ENCODE measurements at regions not wholly inside any gene's neighbourhood (a gene's known extent, or its start where the extent isn't known, plus 50 kb on each side); places are given as distances from the start of the nearest gene placed in this dataset.

GRCh38 chr14:55782166-55782565 lies 202.2 kb downstream of the KTN1 start:
- TF ChIP-seq NANOG (IDR thresholded peaks at IDR 0.05; ENCODE audit: borderline replicate concordance), result no peak
- TF ChIP-seq CTCF (conservative IDR thresholded peaks at IDR 0.05; ENCODE audit: low read depth in 2 of 2), result no peak
- no peak for TF ChIP-seq POLR2AphosphoS5 (IDR thresholded peaks at IDR 0.05; ENCODE audit: low read depth)
- TF ChIP-seq STAT1 (IDR thresholded peaks at IDR 0.05; ENCODE audit: unreplicated experiment), result no peak
- no peak for TF ChIP-seq JUNB (IDR thresholded peaks at IDR 0.05; ENCODE audit: unreplicated experiment)
- TF ChIP-seq CREB1 (CRISPR knock-in tag; IDR thresholded peaks at IDR 0.05; ENCODE audit: low read depth), result no peak
- TF ChIP-seq EZH2phosphoT487 (IDR thresholded peaks at IDR 0.05; ENCODE audit: unreplicated experiment), result no peak
- TF ChIP-seq, protein P1, sequence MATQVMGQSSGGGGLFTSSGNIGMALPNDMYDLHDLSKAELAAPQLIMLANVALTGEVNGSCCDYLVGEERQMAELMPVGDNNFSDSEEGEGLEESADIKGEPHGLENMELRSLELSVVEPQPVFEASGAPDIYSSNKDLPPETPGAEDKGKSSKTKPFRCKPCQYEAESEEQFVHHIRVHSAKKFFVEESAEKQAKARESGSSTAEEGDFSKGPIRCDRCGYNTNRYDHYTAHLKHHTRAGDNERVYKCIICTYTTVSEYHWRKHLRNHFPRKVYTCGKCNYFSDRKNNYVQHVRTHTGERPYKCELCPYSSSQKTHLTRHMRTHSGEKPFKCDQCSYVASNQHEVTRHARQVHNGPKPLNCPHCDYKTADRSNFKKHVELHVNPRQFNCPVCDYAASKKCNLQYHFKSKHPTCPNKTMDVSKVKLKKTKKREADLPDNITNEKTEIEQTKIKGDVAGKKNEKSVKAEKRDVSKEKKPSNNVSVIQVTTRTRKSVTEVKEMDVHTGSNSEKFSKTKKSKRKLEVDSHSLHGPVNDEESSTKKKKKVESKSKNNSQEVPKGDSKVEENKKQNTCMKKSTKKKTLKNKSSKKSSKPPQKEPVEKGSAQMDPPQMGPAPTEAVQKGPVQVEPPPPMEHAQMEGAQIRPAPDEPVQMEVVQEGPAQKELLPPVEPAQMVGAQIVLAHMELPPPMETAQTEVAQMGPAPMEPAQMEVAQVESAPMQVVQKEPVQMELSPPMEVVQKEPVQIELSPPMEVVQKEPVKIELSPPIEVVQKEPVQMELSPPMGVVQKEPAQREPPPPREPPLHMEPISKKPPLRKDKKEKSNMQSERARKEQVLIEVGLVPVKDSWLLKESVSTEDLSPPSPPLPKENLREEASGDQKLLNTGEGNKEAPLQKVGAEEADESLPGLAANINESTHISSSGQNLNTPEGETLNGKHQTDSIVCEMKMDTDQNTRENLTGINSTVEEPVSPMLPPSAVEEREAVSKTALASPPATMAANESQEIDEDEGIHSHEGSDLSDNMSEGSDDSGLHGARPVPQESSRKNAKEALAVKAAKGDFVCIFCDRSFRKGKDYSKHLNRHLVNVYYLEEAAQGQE (IDR thresholded peaks at IDR 0.05; ENCODE audit: unreplicated experiment), result no peak
- TF ChIP-seq EZH2 (IDR thresholded peaks at IDR 0.05; ENCODE audit: low read depth, unreplicated experiment), result no peak

Data from GM23338 (cell line).